ENCODE measurements at regions not wholly inside any gene's neighbourhood (a gene's known extent, or its start where the extent isn't known, plus 50 kb on each side); places are given as distances from the start of the nearest gene placed in this dataset.

- no peaks in the 10 kb centered on the region for H4K20me1 ChIP-seq (ENCODE audit: insufficient read depth)
- TF ChIP-seq EZH2 (IDR thresholded peaks at IDR 0.05; ENCODE audit: insufficient read depth, poor library complexity, severe bottlenecking): no peak
- no peak for TF ChIP-seq EZH2phosphoT487 (IDR thresholded peaks at IDR 0.05; ENCODE audit: insufficient read depth, low read depth)
- DNase-seq: peak; percentile 74
- in situ Hi-C loops (cut with MboI): no loop called here
- peaks cover 9% of the 10 kb centered on the region for H3F3A ChIP-seq (ENCODE audit: insufficient read depth)
- no peaks in the 10 kb centered on the region for H3K79me2 ChIP-seq (ENCODE audit: insufficient read depth)
- no peaks in the 10 kb centered on the region for H3K36me3 ChIP-seq (ENCODE audit: low read depth)
- H3K4me3 ChIP-seq: no peak overlapping the region
- H3K27me3 ChIP-seq (replicated peaks; ENCODE audit: insufficient read depth): no peaks in the 10 kb centered on the region
- H3K4me2 ChIP-seq (ENCODE audit: unreplicated experiment): no peak overlapping the region
- H2AFZ ChIP-seq: no peak overlapping the region
- H3K27ac ChIP-seq: peak overlapping the region; percentile 63
- H3K9me2 ChIP-seq (ENCODE audit: insufficient read depth): no peaks in the 10 kb centered on the region
- H3K4me1 ChIP-seq (ENCODE audit: insufficient read depth): peaks cover 30% of the 10 kb centered on the region
- H3K9me3 ChIP-seq (ENCODE audit: low read depth): no peaks in the 10 kb centered on the region
- no peak overlapping the region for H3K9ac ChIP-seq
- WGBS, 2 experiments (ENCODE audit: low coverage in 1 of 2, low lambda C conversion rate in 2 of 2, missing lambda C conversion rate in 2 of 2): 32 to 38% methylated on average over 15 of the region's 15 CpGs
Observed at GRCh38 chr7:155208681-155209477, 88.8 kb upstream of the INSIG1 start.

DNA sequence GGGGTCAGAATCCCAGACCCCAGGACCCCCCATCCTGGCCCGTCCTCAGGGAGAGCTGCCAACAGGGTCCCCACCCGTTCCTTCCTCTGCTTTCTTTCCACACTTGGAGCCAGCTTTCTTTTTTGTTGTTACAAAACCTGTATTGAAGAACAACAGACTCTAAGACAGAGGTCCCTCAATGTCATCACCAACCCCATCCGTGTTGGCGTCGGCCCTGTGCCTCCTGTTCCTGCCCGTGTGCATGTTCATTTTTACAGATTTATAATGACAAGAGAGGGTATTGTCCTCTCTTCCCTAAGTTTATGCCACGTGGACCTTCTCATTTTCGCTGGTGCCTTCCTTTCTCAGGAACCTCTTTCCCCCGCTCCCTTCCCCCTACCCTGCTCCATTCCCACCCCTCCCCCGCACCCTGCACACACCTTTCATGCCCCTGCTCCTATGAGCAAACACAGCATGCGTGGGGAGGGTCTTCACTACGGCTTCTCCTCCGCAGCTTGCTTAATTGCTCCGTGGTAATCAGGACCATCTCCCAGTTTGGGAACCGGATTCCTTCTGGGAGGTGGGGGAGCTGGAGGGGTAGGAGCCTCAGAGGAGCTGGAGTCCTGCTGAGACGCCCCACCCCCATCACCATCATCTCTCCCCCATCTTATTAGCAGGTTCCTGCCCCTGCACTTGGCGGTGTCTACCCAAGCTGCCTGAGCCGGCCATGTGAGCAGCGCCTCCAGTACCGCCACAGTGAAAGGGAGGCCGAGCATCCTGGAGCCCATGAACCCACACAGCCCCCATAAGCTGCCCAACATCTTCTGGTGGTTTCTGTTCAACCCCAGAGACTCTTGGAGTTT is 88.0 kb upstream of the INSIG1 start:
- Histone ChIP-seq H3K9ac (no peak overlapping the region), H3K79me2 (ENCODE audit: insufficient read depth) (no peaks in the 10 kb centered on the region), H3K9me3 (ENCODE audit: low read depth) (no peaks in the 10 kb centered on the region), H3K4me3 (no peak overlapping the region), H3K27ac (peak overlapping the region; percentile 63), H3K27me3 (replicated peaks; ENCODE audit: insufficient read depth) (no peaks in the 10 kb centered on the region), H3K4me1 (ENCODE audit: insufficient read depth) (peaks cover 33% of the 10 kb centered on the region), H4K20me1 (ENCODE audit: insufficient read depth) (no peaks in the 10 kb centered on the region), H3F3A (ENCODE audit: insufficient read depth) (peaks cover 9% of the 10 kb centered on the region), H3K4me2 (ENCODE audit: unreplicated experiment) (no peak overlapping the region), H2AFZ (no peak overlapping the region), H3K9me2 (ENCODE audit: insufficient read depth) (no peaks in the 10 kb centered on the region), H3K36me3 (ENCODE audit: low read depth) (no peaks in the 10 kb centered on the region)
- DNase-seq: no peak
- in situ Hi-C loops (cut with MboI): no loop called here
- 80 to 83% methylated on average over 17 to 21 of the region's 21 CpGs for WGBS, 2 experiments (ENCODE audit: low coverage in 1 of 2, low lambda C conversion rate in 2 of 2, missing lambda C conversion rate in 2 of 2)
- TF ChIP-seq EZH2 (IDR thresholded peaks at IDR 0.05; ENCODE audit: insufficient read depth, poor library complexity, severe bottlenecking) (no peak), EZH2phosphoT487 (IDR thresholded peaks at IDR 0.05; ENCODE audit: insufficient read depth, low read depth) (no peak)

GRCh38 chr7:155210356-155210755 is 87.3 kb upstream of the INSIG1 start:
- Histone ChIP-seq H3K4me3 (no peak overlapping the region), H3K9ac (no peak overlapping the region), H3K4me1 (ENCODE audit: insufficient read depth) (peaks cover 35% of the 10 kb centered on the region), H3K4me2 (ENCODE audit: unreplicated experiment) (no peak overlapping the region), H4K20me1 (ENCODE audit: insufficient read depth) (no peaks in the 10 kb centered on the region), H3K9me2 (ENCODE audit: insufficient read depth) (no peaks in the 10 kb centered on the region), H3K79me2 (ENCODE audit: insufficient read depth) (no peaks in the 10 kb centered on the region), H2AFZ (no peak overlapping the region), H3K9me3 (ENCODE audit: low read depth) (no peaks in the 10 kb centered on the region), H3F3A (ENCODE audit: insufficient read depth) (peaks cover 9% of the 10 kb centered on the region), H3K27me3 (replicated peaks; ENCODE audit: insufficient read depth) (no peaks in the 10 kb centered on the region), H3K27ac (no peak overlapping the region), H3K36me3 (ENCODE audit: low read depth) (no peaks in the 10 kb centered on the region)
- WGBS, 2 experiments (ENCODE audit: low coverage in 1 of 2, low lambda C conversion rate in 2 of 2, missing lambda C conversion rate in 2 of 2): 84 to 89% methylated on average over 5 to 7 of the region's 7 CpGs
- no peak for TF ChIP-seq EZH2 (IDR thresholded peaks at IDR 0.05; ENCODE audit: insufficient read depth, poor library complexity, severe bottlenecking)
- no peak for TF ChIP-seq EZH2phosphoT487 (IDR thresholded peaks at IDR 0.05; ENCODE audit: insufficient read depth, low read depth)
- no peak for DNase-seq
- in situ Hi-C loops (cut with MboI): no loop called here

DNA sequence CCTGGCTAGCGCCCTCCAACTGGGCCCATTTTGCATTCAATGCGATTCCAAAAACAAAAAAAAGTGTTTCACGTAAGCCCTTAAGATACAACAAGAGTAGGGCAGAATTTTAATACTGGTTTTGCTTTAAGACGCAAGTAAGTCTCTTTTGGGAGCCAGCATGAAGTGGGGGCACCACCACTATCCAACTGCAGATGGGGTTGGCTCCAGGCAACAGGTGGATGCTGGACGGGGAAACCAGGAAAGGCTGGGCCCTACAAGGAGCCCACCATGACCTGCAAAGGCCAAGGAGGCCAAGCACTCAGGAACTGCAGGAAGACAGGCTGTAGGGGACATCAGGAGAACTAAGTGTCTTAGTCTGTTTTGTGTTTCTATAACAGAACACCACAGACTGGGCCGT is 86.5 kb upstream of the INSIG1 start:
- no peaks in the 10 kb centered on the region for H3K9me2 ChIP-seq (ENCODE audit: insufficient read depth)
- WGBS, 2 experiments (ENCODE audit: low coverage in 1 of 2, low lambda C conversion rate in 2 of 2, missing lambda C conversion rate in 2 of 2): 97 to 99% methylated on average over 6 of the region's 6 CpGs
- no peaks in the 10 kb centered on the region for H3K9me3 ChIP-seq (ENCODE audit: low read depth)
- no peak overlapping the region for H3K9ac ChIP-seq
- no peak overlapping the region for H3K27ac ChIP-seq
- peaks cover 32% of the 10 kb centered on the region for H3K4me1 ChIP-seq (ENCODE audit: insufficient read depth)
- H3F3A ChIP-seq (ENCODE audit: insufficient read depth): peaks cover 9% of the 10 kb centered on the region
- H3K36me3 ChIP-seq (ENCODE audit: low read depth): no peaks in the 10 kb centered on the region
- no peak overlapping the region for H2AFZ ChIP-seq
- TF ChIP-seq EZH2phosphoT487 (IDR thresholded peaks at IDR 0.05; ENCODE audit: insufficient read depth, low read depth): no peak
- TF ChIP-seq EZH2 (IDR thresholded peaks at IDR 0.05; ENCODE audit: insufficient read depth, poor library complexity, severe bottlenecking): no peak
- H3K27me3 ChIP-seq (replicated peaks; ENCODE audit: insufficient read depth): no peaks in the 10 kb centered on the region
- DNase-seq: no peak
- H3K79me2 ChIP-seq (ENCODE audit: insufficient read depth): no peaks in the 10 kb centered on the region; the same call in 1 of the 2 replicates
- in situ Hi-C loops (cut with MboI): no loop called here
- no peak overlapping the region for H3K4me3 ChIP-seq
- H4K20me1 ChIP-seq (ENCODE audit: insufficient read depth): no peaks in the 10 kb centered on the region
- H3K4me2 ChIP-seq (ENCODE audit: unreplicated experiment): no peak overlapping the region

Measured in GM23248 (cell line).